Naive B cell (primary cell): ENCODE measurements at regions not wholly inside any gene's neighbourhood (a gene's known extent, or its start where the extent isn't known, plus 50 kb on each side); places are given as distances from the start of the nearest gene placed in this dataset.
"Not testable (repeated sequence)": the region's sequence is repeated elsewhere in the genome, so short reads cannot be mapped to it uniquely, and the experiment has no call there.

Source experiments
- ATAC-seq, 2 donors: fragments of 150-1000 bp; cut with Tn5 transposase; 2 replicates each; pipeline ENCODE4 v1.10.0; 2021; ENCODE audit warnings: low read depth in 2 of 2, mild to moderate bottlenecking in 2 of 2, moderate library complexity in 2 of 2
- DNase-seq: peaks from one replicate; pipeline ENCODE4 v3.0.0; 2022
- H3K27ac Mint-ChIP-seq, 6 donors: one replicate each; pipeline ENCODE4 v1.8.0; 2020 to 2022; ENCODE audit warnings: mild to moderate bottlenecking in 6 of 6, mixed read lengths in 6 of 6, moderate library complexity in 5 of 6, inconsistent platforms in 2 of 6
- H3K27me3 Mint-ChIP-seq, 3 donors: one replicate each; pipeline ENCODE4 v1.8.0; 2021 to 2022; ENCODE audit warnings: mixed read lengths in 3 of 3, mild to moderate bottlenecking in 1 of 3
- H3K36me3 Mint-ChIP-seq, 2 donors: one replicate each; pipeline ENCODE4 v1.8.0; 2020 to 2022; ENCODE audit warnings: mixed read lengths in 2 of 2, inconsistent platforms in 1 of 2, mild to moderate bottlenecking in 1 of 2
- H3K4me1 Mint-ChIP-seq, 3 donors: one replicate each; pipeline ENCODE4 v1.8.0; 2020 to 2022; ENCODE audit warnings: mixed read lengths in 3 of 3, inconsistent platforms in 1 of 3, mild to moderate bottlenecking in 1 of 3, moderate library complexity in 1 of 3
- H3K4me3 Mint-ChIP-seq, 8 donors: one replicate each; pipeline ENCODE4 v1.8.0; 2020 to 2022; ENCODE audit warnings: mild to moderate bottlenecking in 8 of 8, mixed read lengths in 8 of 8, moderate library complexity in 8 of 8, inconsistent platforms in 2 of 8
- H3K9me3 Mint-ChIP-seq, 7 donors: one replicate each; pipeline ENCODE4 v1.8.0; 2020 to 2022; ENCODE audit warnings: mixed read lengths in 7 of 7, mild to moderate bottlenecking in 5 of 7, inconsistent platforms in 2 of 7, moderate library complexity in 1 of 7

GRCh38 chr3:87949879-87950208 is 109.0 kb downstream of the CGGBP1 start:
- peaks cover 9 to 16% (median 14%) of the 10 kb centered on the region in 3 donors for H3K4me1 Mint-ChIP-seq
- peaks cover 0 to 4% (median 0%) of the 10 kb centered on the region in 7 donors for H3K9me3 Mint-ChIP-seq
- H3K4me3 Mint-ChIP-seq, result peak overlapping the region; percentile 20 to 85 (median 44)
- peak; percentile 11 for DNase-seq
- H3K27me3 Mint-ChIP-seq, result no peaks in the 10 kb centered on the region
- H3K27ac Mint-ChIP-seq, result peak overlapping the region; percentile 12 to 98 (median 72)
- no peaks in the 10 kb centered on the region for H3K36me3 Mint-ChIP-seq
- ATAC-seq, result peak; percentile 83 to 89

DNA sequence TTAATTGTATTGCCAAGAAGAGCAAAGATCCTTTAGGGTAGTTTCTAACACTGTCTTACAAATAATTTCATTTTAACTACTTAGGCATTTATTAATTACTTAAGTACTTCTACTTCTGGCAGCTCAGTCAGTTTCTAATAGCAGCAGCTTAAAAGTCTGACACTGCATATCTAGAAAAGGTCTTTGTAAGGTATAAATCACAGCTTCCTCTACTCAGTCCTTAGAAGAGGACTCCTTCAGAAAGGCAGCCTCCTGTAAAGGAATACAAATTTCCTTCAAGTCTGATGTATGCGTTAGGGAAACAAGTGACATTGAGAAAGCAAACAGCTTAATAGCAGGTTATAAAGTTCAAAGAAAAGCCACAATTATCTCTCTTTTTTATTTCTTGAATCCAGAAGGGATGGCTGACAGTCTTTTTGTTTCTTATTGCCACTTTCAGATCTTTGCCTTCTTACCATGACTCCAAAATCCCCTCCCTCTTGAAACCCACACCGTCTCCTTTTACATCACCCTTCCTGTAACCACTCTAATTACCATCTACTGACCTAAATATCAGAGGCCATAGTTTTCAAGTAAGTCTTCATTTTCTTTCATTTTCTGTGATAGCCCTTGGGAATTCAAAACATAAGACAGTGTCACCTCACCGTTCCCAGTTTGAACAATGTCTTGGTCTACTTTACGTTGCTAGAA is 109.5 kb downstream of the CGGBP1 start:
- Mint-ChIP-seq H3K4me1 (peaks cover 9 to 16% (median 14%) of the 10 kb centered on the region in 3 donors), H3K27me3 (no peaks in the 10 kb centered on the region), H3K36me3 (no peaks in the 10 kb centered on the region), H3K27ac (peak overlapping the region; percentile 12 to 98 (median 72)), H3K9me3 (peaks cover 0 to 4% (median 0%) of the 10 kb centered on the region in 7 donors), H3K4me3 (peak overlapping the region; percentile 20 to 85 (median 44))
- ATAC-seq, result peak; percentile 65 to 74
- peak; percentile 5 for DNase-seq

GRCh38 chr3:87946007-87946406 is 112.8 kb downstream of the CGGBP1 start:
- H3K4me3 Mint-ChIP-seq, result peak overlapping the region in 1 of 8 donors; percentile 29
- not testable (repeated sequence) for ATAC-seq, H3K9me3 Mint-ChIP-seq, DNase-seq, H3K36me3 Mint-ChIP-seq, H3K27me3 Mint-ChIP-seq
- H3K4me1 Mint-ChIP-seq, result peaks cover 9 to 16% (median 14%) of the 10 kb centered on the region in 3 donors
- H3K27ac Mint-ChIP-seq, result peak overlapping the region in 1 of 6 donors; percentile 62

DNA sequence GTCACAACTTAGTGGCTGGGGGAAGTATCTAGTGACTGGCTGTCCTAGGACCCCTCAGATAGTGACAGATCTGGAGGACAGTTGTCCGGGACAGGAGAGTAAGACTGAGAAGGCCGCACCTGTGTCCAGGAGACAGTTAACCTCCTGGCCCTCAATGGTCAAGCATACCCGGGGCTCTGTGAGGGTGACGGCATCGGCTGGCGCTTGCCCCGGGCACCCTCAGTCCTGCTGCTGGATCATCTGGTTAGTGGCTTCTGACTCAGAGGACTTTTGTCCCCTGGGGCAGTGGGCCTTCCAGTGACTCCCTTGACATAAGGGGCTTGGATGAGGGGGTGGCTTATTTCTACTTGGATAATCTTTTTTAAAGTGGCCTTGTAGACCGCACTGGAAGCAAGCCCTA is 116.5 kb downstream of the CGGBP1 start:
- not testable (repeated sequence) for H3K4me3 Mint-ChIP-seq
- peaks cover 0 to 17% (median 5%) of the 10 kb centered on the region in 7 donors for H3K9me3 Mint-ChIP-seq

DNA sequence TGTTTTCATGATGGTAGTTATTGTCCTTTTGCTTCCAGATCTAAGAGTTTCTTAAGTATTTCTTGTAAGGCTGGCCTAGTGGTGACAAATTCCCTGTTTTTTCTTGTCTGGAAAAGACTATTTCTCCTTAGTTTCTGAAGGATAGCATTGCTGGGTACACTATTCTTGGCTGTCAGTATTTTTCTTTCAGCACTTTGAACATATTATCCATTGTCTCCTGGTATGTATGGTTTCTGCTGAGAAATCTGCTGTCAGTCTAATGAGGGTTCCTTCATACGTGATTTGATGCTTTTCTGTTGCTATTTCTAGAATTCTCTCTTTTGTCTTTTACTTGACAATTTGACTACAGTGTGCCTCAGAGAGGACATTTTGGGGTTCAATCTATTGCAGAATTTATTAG is 134.3 kb downstream of the CGGBP1 start:
- Mint-ChIP-seq H3K36me3 (peaks cover 7 to 20% of the 10 kb centered on the region in 2 donors), H3K4me1 (no peaks in the 10 kb centered on the region), H3K27ac (no peak overlapping the region), H3K4me3 (no peak overlapping the region), H3K27me3 (no peaks in the 10 kb centered on the region), H3K9me3 (peaks cover 15 to 35% (median 22%) of the 10 kb centered on the region in 7 donors)
- ATAC-seq (no peak), DNase-seq (no peak)

More for the DNA sequence above, 116.5 kb downstream of the CGGBP1 start:
- H3K27me3 Mint-ChIP-seq, ATAC-seq, H3K27ac Mint-ChIP-seq, H3K36me3 Mint-ChIP-seq, H3K4me1 Mint-ChIP-seq, DNase-seq: not testable (repeated sequence)

GRCh38 chr3:87920549-87920948 is 138.3 kb downstream of the CGGBP1 start:
- Mint-ChIP-seq H3K9me3 (peaks cover 18 to 34% (median 23%) of the 10 kb centered on the region in 7 donors), H3K27ac (no peak overlapping the region), H3K36me3 (peaks cover 7 to 18% of the 10 kb centered on the region in 2 donors), H3K4me1 (peaks cover 0 to 6% (median 0%) of the 10 kb centered on the region in 3 donors), H3K27me3 (no peaks in the 10 kb centered on the region), H3K4me3 (no peak overlapping the region)
- DNase-seq (no peak), ATAC-seq (no peak)

- Mint-ChIP-seq H3K9me3 (no peaks in the 10 kb centered on the region), H3K4me3 (no peak overlapping the region), H3K27me3 (no peaks in the 10 kb centered on the region), H3K4me1 (no peaks in the 10 kb centered on the region), H3K27ac (peak overlapping the region in 1 of 6 donors; percentile 2), H3K36me3 (no peaks in the 10 kb centered on the region)
- ATAC-seq (no peak), DNase-seq (no peak)
Observed at GRCh38 chr3:87901141-87901540, 157.7 kb downstream of the CGGBP1 start.

GRCh38 chr3:87900061-87900460 is 158.7 kb downstream of the CGGBP1 start:
- DNase-seq (no peak), ATAC-seq (no peak)
- no peaks in the 10 kb centered on the region for H3K9me3 Mint-ChIP-seq
- no peaks in the 10 kb centered on the region for H3K36me3 Mint-ChIP-seq
- no peaks in the 10 kb centered on the region for H3K27me3 Mint-ChIP-seq
- H3K4me3 Mint-ChIP-seq, result no peak overlapping the region
- no peak overlapping the region for H3K27ac Mint-ChIP-seq
- H3K4me1 Mint-ChIP-seq, result no peaks in the 10 kb centered on the region

DNA sequence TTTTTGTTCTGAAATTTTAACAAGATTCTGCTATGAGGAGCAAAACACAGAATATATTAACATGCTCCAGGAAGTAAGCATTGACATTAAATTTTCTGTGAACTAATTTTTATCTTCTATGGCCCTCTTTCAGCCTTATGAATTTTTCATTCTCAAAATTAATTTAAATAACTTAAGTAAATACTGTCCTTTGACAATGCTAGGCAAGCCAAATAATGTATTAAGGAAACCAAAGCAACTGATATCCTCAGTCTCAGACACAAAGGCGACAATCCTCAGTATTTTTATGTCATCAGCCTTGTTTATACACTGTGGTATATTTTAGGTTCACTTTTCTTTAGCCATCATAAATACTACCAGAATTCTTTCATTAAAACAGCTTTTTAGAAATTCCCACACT is 159.8 kb downstream of the CGGBP1 start:
- Mint-ChIP-seq H3K4me1 (no peaks in the 10 kb centered on the region), H3K9me3 (no peaks in the 10 kb centered on the region)
- no peak for ATAC-seq

DNA sequence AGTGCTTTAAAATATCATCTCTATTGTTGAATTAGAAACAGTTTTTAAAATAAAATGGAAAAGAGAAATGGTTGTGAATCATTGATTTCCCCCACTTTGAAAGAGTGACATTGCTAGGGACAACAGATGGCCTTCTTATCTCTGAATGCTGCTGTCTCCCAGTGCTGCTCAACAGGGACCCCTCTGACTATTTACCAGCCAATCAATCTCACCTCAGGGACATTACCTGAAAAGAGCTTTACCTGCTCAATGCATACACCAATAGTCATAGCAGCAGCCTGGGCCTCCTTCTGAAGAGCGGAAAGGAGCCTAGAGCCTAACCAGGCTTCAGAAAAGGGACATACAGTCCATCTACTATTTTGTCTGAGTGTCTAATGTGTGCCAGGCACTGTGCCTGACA is 162.8 kb downstream of the CGGBP1 start:
- no peaks in the 10 kb centered on the region for H3K4me1 Mint-ChIP-seq
- no peaks in the 10 kb centered on the region for H3K36me3 Mint-ChIP-seq
- no peaks in the 10 kb centered on the region for H3K9me3 Mint-ChIP-seq
- H3K4me3 Mint-ChIP-seq, result no peak overlapping the region
- H3K27me3 Mint-ChIP-seq, result no peaks in the 10 kb centered on the region
- DNase-seq (no peak), ATAC-seq (no peak)
- no peak overlapping the region for H3K27ac Mint-ChIP-seq

More for the DNA sequence above, 159.8 kb downstream of the CGGBP1 start:
- DNase-seq, result no peak
- Mint-ChIP-seq H3K27ac (no peak overlapping the region), H3K27me3 (no peaks in the 10 kb centered on the region), H3K36me3 (no peaks in the 10 kb centered on the region), H3K4me3 (no peak overlapping the region)

DNA sequence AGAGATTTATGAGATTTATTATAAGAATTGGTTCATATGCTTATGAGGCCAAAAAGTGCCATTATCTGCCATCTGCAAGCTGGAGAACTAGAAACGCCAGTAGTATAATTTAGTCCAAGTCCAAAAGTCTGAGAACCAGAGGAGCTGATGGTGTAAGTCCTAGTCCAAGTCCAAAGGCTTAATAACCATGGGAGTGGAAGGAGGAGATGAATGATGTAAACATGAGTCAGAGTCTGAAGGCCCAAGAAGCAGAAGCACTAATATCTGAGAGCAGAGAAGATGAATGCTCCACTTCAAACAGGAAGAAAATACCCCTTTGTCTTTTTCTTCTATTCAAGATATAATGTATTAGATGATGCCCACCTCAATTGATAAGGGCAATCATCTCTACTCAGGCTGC is 185.7 kb downstream of the CGGBP1 start:
- H3K27ac Mint-ChIP-seq, result peak overlapping the region in 1 of 6 donors; percentile 18
- no peaks in the 10 kb centered on the region for H3K4me1 Mint-ChIP-seq
- peaks cover 11 to 34% of the 10 kb centered on the region in 2 donors for H3K36me3 Mint-ChIP-seq
- H3K27me3 Mint-ChIP-seq, result no peaks in the 10 kb centered on the region
- no peak for DNase-seq
- no peak for ATAC-seq
- peaks cover 9 to 60% (median 19%) of the 10 kb centered on the region in 7 donors for H3K9me3 Mint-ChIP-seq
- H3K4me3 Mint-ChIP-seq, result no peak overlapping the region

DNA sequence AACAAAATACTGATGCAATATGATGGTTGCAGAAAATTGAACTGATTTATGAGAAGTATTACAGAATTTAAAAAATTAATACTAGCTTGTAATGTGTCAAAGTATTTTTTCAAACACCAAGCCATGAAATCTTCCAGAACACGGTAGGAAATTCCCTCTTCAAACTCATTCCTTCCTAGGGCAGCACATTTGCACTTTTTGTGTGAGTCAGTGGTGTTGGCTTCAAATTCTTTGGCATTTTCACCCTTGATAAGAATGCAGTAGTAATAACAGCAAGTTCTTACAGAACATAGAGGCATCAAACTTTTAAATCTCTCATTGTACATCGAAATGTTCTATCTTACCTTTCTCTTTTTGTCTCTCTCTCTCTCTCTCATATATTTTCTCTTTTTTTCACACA is 191.8 kb downstream of the CGGBP1 start:
- H3K4me3 Mint-ChIP-seq, result no peak overlapping the region
- peaks cover 11 to 19% of the 10 kb centered on the region in 2 donors for H3K36me3 Mint-ChIP-seq
- no peaks in the 10 kb centered on the region for H3K27me3 Mint-ChIP-seq
- no peak overlapping the region for H3K27ac Mint-ChIP-seq
- H3K9me3 Mint-ChIP-seq, result peaks cover 7 to 26% (median 15%) of the 10 kb centered on the region in 7 donors
- DNase-seq (no peak), ATAC-seq (no peak)
- H3K4me1 Mint-ChIP-seq, result no peaks in the 10 kb centered on the region

DNA sequence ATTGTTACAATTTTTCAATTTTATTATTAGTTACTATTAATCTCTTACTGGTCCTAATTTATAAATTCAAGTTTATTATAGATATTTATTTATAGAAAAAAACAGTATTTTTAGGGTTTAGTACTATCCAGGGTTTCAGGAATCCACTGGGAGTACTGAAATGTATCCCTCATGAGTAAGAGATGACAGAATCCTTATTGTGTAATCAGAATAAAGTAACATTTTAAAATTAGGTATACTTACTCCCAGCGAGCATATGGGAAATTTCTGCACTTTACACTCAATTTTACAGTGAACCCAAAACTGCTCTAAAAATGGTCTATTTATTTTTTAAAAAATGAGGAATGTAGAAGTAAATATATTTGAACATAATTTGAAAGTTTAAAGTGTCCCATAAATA is 202.7 kb downstream of the CGGBP1 start:
- Mint-ChIP-seq H3K9me3 (no peaks in the 10 kb centered on the region), H3K4me1 (peaks cover 0 to 13% (median 10%) of the 10 kb centered on the region in 3 donors), H3K27me3 (peaks cover 0 to 4% (median 0%) of the 10 kb centered on the region in 3 donors), H3K36me3 (no peaks in the 10 kb centered on the region), H3K27ac (no peak overlapping the region), H3K4me3 (no peak overlapping the region)
- no peak for DNase-seq
- no peak for ATAC-seq

DNA sequence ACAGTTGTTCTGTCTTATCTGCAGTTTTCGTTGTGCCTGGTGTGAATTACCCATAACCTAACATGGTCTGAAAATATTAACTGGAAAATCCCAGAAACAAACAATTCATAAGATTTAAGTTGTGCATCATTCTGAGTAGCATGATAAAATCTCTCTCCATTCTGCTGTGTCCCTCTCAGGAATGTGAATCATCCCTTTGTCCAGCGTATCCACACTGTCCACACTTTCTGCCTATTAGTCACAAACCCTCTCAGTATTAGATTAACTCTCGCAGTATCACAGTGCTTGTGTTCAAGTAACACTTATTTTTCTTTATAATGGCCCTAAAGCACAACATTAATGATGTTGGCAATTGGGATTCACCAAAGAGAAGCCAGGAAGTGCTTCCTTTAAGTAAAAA is 203.2 kb downstream of the CGGBP1 start:
- ATAC-seq, result no peak
- no peak for DNase-seq
- no peaks in the 10 kb centered on the region for H3K36me3 Mint-ChIP-seq
- H3K4me3 Mint-ChIP-seq, result no peak overlapping the region
- peaks cover 0 to 13% (median 10%) of the 10 kb centered on the region in 3 donors for H3K4me1 Mint-ChIP-seq
- H3K9me3 Mint-ChIP-seq, result no peaks in the 10 kb centered on the region
- H3K27me3 Mint-ChIP-seq, result peaks cover 0 to 4% (median 0%) of the 10 kb centered on the region in 3 donors
- no peak overlapping the region for H3K27ac Mint-ChIP-seq
